ENCODE measurements at regions not wholly inside any gene's neighbourhood (a gene's known extent, or its start where the extent isn't known, plus 50 kb on each side); places are given as distances from the start of the nearest gene placed in this dataset.

GRCh38 chr3:148070041-148070440 lies 627.7 kb upstream of the AGTR1 start:
- TF ChIP-seq POLR2AphosphoS5 (IDR thresholded peaks at IDR 0.05; ENCODE audit: low read depth, low read length) = no peak
- no peak for TF ChIP-seq REST (IDR thresholded peaks at IDR 0.05; ENCODE audit: insufficient read depth in 1 of 2, low read depth in 2 of 2, low read length in 1 of 2)

Data from Panc1 (cell line).